Trophoblast cell (in vitro differentiated cells and primary cell): ENCODE measurements at regions not wholly inside any gene's neighbourhood (a gene's known extent, or its start where the extent isn't known, plus 50 kb on each side); places are given as distances from the start of the nearest gene placed in this dataset.
A peak's percentile ranks its signal among the peaks of the same experiment; 100 is the strongest.

Experiments used
- DNase-seq, 2 donors: peaks; one replicate each; pipeline ENCODE4 v3.0.0-alpha.2; 2016
- H2AFZ ChIP-seq: 2 replicates; pipeline ENCODE4 v1.6.1; 2013; ENCODE audit warnings: low read length, moderate library complexity, mild to moderate bottlenecking; ENCODE audit not compliant: insufficient read depth, poor library complexity
- H2AK5ac ChIP-seq: 2 replicates; pipeline ENCODE4 v1.6.1; 2013; ENCODE audit warnings: mild to moderate bottlenecking, low read length
- H2BK120ac ChIP-seq: 2 replicates; pipeline ENCODE4 v1.6.1; 2013; ENCODE audit warnings: low read length, mild to moderate bottlenecking, moderate library complexity; ENCODE audit not compliant: insufficient read depth, poor library complexity
- H2BK12ac ChIP-seq: 2 replicates; pipeline ENCODE4 v1.6.1; 2013; ENCODE audit warnings: mild to moderate bottlenecking, low read length, moderate library complexity
- H2BK5ac ChIP-seq: 2 replicates; pipeline ENCODE4 v1.6.1; 2013; ENCODE audit warnings: low read length, low read depth, moderate library complexity, mild to moderate bottlenecking; ENCODE audit not compliant: poor library complexity
- H3K14ac ChIP-seq: 2 replicates; pipeline ENCODE4 v1.6.1; 2013; ENCODE audit warnings: mild to moderate bottlenecking, low read length
- H3K18ac ChIP-seq: 2 replicates; pipeline ENCODE4 v1.6.1; 2013; ENCODE audit warnings: mild to moderate bottlenecking, low read length
- H3K23ac ChIP-seq: 2 replicates; pipeline ENCODE4 v1.6.1; 2013; ENCODE audit warnings: low read length
- H3K27ac ChIP-seq: 2 replicates; pipeline ENCODE4 v1.5.1; 2013; ENCODE audit warnings: low read depth, mild to moderate bottlenecking, inconsistent platforms, low read length, moderate library complexity
- H3K27me3 ChIP-seq: 2 replicates; pipeline ENCODE4 v1.6.1; 2013; ENCODE audit warnings: inconsistent platforms, mild to moderate bottlenecking, low read length, moderate library complexity; ENCODE audit not compliant: insufficient read depth
- H3K36me3 ChIP-seq, 2 experiments: 1 replicate in 1 of 2; 2 replicates in 1 of 2; pipeline ENCODE4 v1.6.1; 2013; ENCODE audit warnings: low read length in 2 of 2, mild to moderate bottlenecking in 2 of 2, moderate library complexity in 1 of 2; ENCODE audit not compliant: insufficient read depth in 2 of 2, control insufficient read depth in 1 of 2
- H3K4ac ChIP-seq: 2 replicates; pipeline ENCODE4 v1.6.1; 2013; ENCODE audit warnings: low read depth, mild to moderate bottlenecking, low read length, moderate library complexity
- H3K4me1 ChIP-seq, 2 experiments: 1 replicate in 1 of 2; 2 replicates in 1 of 2; pipeline ENCODE4 v1.6.1; 2013; ENCODE audit warnings: low read length in 2 of 2, mild to moderate bottlenecking in 2 of 2, moderate library complexity in 1 of 2; ENCODE audit not compliant: insufficient read depth in 2 of 2, control insufficient read depth in 1 of 2
- H3K4me2 ChIP-seq: 2 replicates; pipeline ENCODE4 v1.6.1; 2013; ENCODE audit warnings: inconsistent platforms, mild to moderate bottlenecking, low read length, moderate library complexity
- H3K4me3 ChIP-seq: 2 replicates; pipeline ENCODE4 v1.5.1; 2013; ENCODE audit warnings: mild to moderate bottlenecking, low read depth, low read length, inconsistent platforms
- H3K79me1 ChIP-seq: one replicate; pipeline ENCODE4 v1.6.1; 2013; ENCODE audit warnings: low read length
- H3K79me2 ChIP-seq: 2 replicates; pipeline ENCODE4 v1.6.1; 2013; ENCODE audit warnings: low read length, mild to moderate bottlenecking; ENCODE audit not compliant: control insufficient read depth, insufficient read depth, poor library complexity
- H3K9ac ChIP-seq: 2 replicates; pipeline ENCODE4 v1.6.1; 2013; ENCODE audit warnings: mild to moderate bottlenecking, low read length
- H3K9me3 ChIP-seq: 2 replicates; pipeline ENCODE4 v1.6.1; 2013; ENCODE audit warnings: low read depth, mild to moderate bottlenecking, control low read depth, inconsistent platforms, low read length; ENCODE audit not compliant: insufficient read depth
- H4K12ac ChIP-seq: 2 replicates; pipeline ENCODE4 v1.6.1; 2013; ENCODE audit warnings: low read depth, mild to moderate bottlenecking, low read length, moderate library complexity
- H4K8ac ChIP-seq: 2 replicates; pipeline ENCODE4 v1.6.1; 2013; ENCODE audit warnings: low read depth, mild to moderate bottlenecking, low read length, moderate library complexity
- H4K91ac ChIP-seq: one replicate; pipeline ENCODE4 v1.6.1; 2013; ENCODE audit warnings: low read depth, mild to moderate bottlenecking, low read length, moderate library complexity
- WGBS: extraction: QIAGEN DNeasy Blood & Tissue Kit; methylation state at CpG from one replicate; pipeline ENCODE4 v1.1.7; 2013; ENCODE audit warnings: missing lambda C conversion rate; ENCODE audit not compliant: insufficient read length, insufficient coverage; ENCODE audit errors: extremely low coverage; 5-methylcytosine and 5-hydroxymethylcytosine counted together

DNA sequence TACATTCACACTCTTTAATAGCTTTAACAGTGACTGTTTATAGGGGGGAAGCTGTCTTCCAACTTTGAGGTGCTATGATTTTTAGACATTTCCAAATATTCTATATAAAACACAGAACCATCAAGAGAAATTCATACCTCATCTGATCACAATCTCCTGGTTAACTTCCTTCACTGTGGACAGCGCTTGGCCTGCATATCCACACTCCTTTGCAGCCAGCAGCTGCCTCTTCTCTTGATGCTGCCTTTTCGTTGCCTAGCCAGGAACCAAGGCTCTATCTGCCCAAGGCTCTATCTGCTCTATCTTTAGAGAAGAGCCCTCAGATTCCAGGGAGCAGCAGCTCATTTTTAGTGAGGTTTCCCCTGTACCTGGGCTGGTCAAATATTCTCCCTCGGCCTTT is 252.0 kb downstream of the PTEN start:
- Histone ChIP-seq H3K79me2 (no peaks in the 10 kb centered on the region), H3K14ac (no peak overlapping the region), H2AK5ac (no peak overlapping the region), H3K36me3 (no peaks in the 10 kb centered on the region), H4K8ac (no peak overlapping the region), H3K9me3 (no peaks in the 10 kb centered on the region), H3K23ac (no peak overlapping the region), H3K4me2 (no peak overlapping the region), H3K4me1 (peaks cover 3 to 4% of the 10 kb centered on the region in 2 experiments), H2BK12ac (no peak overlapping the region), H4K12ac (no peak overlapping the region), H3K9ac (no peak overlapping the region), H4K91ac (no peak overlapping the region), H3K27me3 (no peaks in the 10 kb centered on the region), H3K27ac (no peak overlapping the region), H3K4ac (no peak overlapping the region), H3K4me3 (no peak overlapping the region), H3K79me1 (peaks cover 2% of the 10 kb centered on the region), H2BK120ac (no peak overlapping the region), H2BK5ac (no peak overlapping the region), H3K18ac (no peak overlapping the region), H2AFZ (peak overlapping the region; percentile 32)
- WGBS: no CpG with 5 or more reads among the region's 3 CpGs
- DNase-seq: no peak

DNA sequence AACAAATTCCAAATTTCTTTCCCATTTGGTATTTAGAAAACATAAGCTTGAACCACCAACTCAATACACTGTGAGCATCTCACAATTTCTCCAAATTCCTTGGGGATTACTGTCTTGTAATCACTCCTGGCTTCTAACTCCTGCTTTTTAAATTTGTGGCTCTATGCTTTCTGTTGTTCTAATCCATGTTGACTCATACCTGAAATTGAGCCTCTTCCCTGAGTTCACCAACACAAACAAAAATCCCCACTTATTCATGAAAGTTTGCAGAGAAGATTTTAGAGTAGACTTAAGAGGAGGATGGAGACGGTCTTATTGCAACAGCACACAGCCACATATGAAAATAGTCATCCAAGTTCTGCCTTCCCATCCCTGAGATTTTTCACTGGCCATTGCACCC is 252.5 kb downstream of the PTEN start:
- Histone ChIP-seq H3K27ac (no peak overlapping the region), H3K4me2 (no peak overlapping the region), H3K9ac (no peak overlapping the region), H3K14ac (no peak overlapping the region), H4K8ac (no peak overlapping the region), H3K18ac (no peak overlapping the region), H3K4me1 (peaks cover 0 to 2% of the 10 kb centered on the region in 2 experiments), H2AFZ (no peak overlapping the region), H3K23ac (no peak overlapping the region), H2AK5ac (no peak overlapping the region), H4K91ac (no peak overlapping the region), H3K4me3 (no peak overlapping the region), H3K79me2 (no peaks in the 10 kb centered on the region), H3K4ac (no peak overlapping the region), H2BK12ac (no peak overlapping the region), H2BK5ac (no peak overlapping the region), H2BK120ac (no peak overlapping the region), H4K12ac (no peak overlapping the region), H3K27me3 (no peaks in the 10 kb centered on the region), H3K79me1 (no peaks in the 10 kb centered on the region), H3K9me3 (no peaks in the 10 kb centered on the region), H3K36me3 (no peaks in the 10 kb centered on the region)
- no CpG with 5 or more reads among the region's 1 CpG for WGBS
- DNase-seq: no peak

DNA sequence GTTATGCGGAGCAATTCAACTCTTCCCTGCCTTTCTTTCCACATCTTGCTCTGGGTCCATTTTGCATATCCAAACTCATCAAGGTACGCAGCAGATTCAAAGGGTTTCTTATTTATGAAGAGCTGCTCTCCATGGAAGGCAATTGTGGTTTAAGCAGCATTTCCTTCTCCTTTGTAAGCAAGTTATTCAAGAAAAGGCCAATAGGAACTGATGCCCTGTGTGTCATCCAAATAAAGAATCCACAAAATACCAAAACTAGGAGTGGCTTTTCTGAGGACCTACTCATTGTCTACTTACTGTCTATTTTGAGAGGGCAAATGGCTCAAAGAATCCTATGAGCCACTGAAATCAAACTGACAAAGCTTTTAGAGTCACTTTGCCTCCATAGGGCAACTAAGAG is 253.1 kb downstream of the PTEN start:
- H2BK120ac ChIP-seq: no peak overlapping the region
- no peak overlapping the region for H2AK5ac ChIP-seq
- H3K14ac ChIP-seq: no peak overlapping the region
- H3K4me3 ChIP-seq: no peak overlapping the region
- WGBS: no CpG with 5 or more reads among the region's 2 CpGs
- no peak overlapping the region for H4K91ac ChIP-seq
- no peak overlapping the region for H3K4me2 ChIP-seq
- no peaks in the 10 kb centered on the region for H3K27me3 ChIP-seq
- H3K23ac ChIP-seq: no peak overlapping the region
- no peak overlapping the region for H3K9ac ChIP-seq
- H3K4ac ChIP-seq: no peak overlapping the region
- no peaks in the 10 kb centered on the region for H3K79me2 ChIP-seq
- no peak overlapping the region for H2BK12ac ChIP-seq
- no peak for DNase-seq
- H2AFZ ChIP-seq: no peak overlapping the region
- H4K8ac ChIP-seq: no peak overlapping the region
- H3K36me3 ChIP-seq: no peaks in the 10 kb centered on the region
- H3K27ac ChIP-seq: no peak overlapping the region
- H3K18ac ChIP-seq: no peak overlapping the region
- H2BK5ac ChIP-seq: no peak overlapping the region
- H3K4me1 ChIP-seq: peaks cover 0 to 2% of the 10 kb centered on the region in 2 experiments
- H3K79me1 ChIP-seq: no peaks in the 10 kb centered on the region
- no peaks in the 10 kb centered on the region for H3K9me3 ChIP-seq
- no peak overlapping the region for H4K12ac ChIP-seq

DNA sequence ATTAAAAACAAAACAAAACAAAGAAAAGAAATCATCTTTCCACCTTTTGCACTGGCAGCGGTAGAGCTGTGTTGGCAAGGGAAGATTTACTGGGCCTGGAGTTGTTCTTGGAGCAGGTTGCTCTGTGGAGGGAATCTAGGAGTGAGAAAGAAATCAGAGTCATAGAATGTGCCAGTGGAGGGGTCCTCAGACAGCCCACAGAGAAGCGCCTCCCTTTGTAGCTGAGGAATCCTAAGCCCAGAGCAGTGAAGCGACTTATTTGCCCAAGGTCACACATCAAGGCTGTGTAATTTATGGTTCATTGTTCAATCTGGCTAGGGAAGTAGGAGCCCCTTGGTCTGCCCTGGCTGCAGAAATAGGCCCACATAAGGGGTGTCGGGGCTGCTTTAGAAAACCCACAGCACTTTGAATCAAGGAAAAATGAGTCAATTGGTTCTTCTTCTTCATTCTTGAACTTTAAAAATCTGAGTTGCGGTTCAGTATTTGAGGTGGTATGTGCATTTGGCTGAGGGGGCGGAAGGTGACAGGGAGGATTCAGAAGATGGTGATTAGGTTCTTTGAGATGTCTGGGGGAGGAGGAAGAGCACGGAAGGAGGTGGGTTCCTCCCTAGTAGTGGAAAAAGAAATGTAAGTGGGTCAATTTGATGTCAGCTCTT is 253.7 kb downstream of the PTEN start:
- Histone ChIP-seq H3K4ac (no peak overlapping the region), H4K12ac (no peak overlapping the region), H3K14ac (no peak overlapping the region), H3K79me1 (no peaks in the 10 kb centered on the region), H2BK120ac (no peak overlapping the region), H2BK5ac (no peak overlapping the region), H4K8ac (no peak overlapping the region), H3K79me2 (no peaks in the 10 kb centered on the region), H3K27me3 (no peaks in the 10 kb centered on the region), H3K36me3 (no peaks in the 10 kb centered on the region), H2AFZ (no peak overlapping the region), H3K4me1 (peaks cover 0 to 2% of the 10 kb centered on the region in 2 experiments), H3K18ac (no peak overlapping the region), H3K27ac (no peak overlapping the region), H4K91ac (no peak overlapping the region), H3K4me3 (no peak overlapping the region), H2AK5ac (no peak overlapping the region), H3K4me2 (no peak overlapping the region), H2BK12ac (no peak overlapping the region), H3K9me3 (no peaks in the 10 kb centered on the region), H3K23ac (no peak overlapping the region), H3K9ac (no peak overlapping the region)
- WGBS: no CpG with 5 or more reads among the region's 7 CpGs
- no peak for DNase-seq
